LNCaP clone FGC (cell line): ENCODE measurements at regions not wholly inside any gene's neighbourhood (a gene's known extent, or its start where the extent isn't known, plus 50 kb on each side); places are given as distances from the start of the nearest gene placed in this dataset.

Experiments used
- DNase-seq: peaks from one replicate; pipeline ENCODE4 v3.0.0-alpha.2; 2011; ENCODE audit warnings: low read depth
- H3K4me3 ChIP-seq: 2 replicates; pipeline ENCODE4 v1.5.1; 2011; ENCODE audit warnings: mild to moderate bottlenecking, low read depth, low read length, control low read depth
- CTCF ChIP-seq: IDR thresholded peaks from 2 replicates; pipeline ENCODE4 v1.5.1; 2012; ENCODE audit warnings: mild to moderate bottlenecking; ENCODE audit not compliant: control insufficient read depth, insufficient read depth; ENCODE audit errors: extremely low read depth

- no peak overlapping the region for H3K4me3 ChIP-seq
- TF ChIP-seq CTCF, result no peak
- no peak for DNase-seq
Measured at GRCh38 chr10:128526791-128527375, 400.7 kb upstream of the MKI67 start.

GRCh38 chr10:128527711-128528110 is 401.5 kb upstream of the MKI67 start:
- no peak overlapping the region for H3K4me3 ChIP-seq
- TF ChIP-seq CTCF, result no peak
- DNase-seq, result no peak

GRCh38 chr10:128528167-128528566 is 401.9 kb upstream of the MKI67 start:
- DNase-seq, result no peak
- TF ChIP-seq CTCF, result no peak
- H3K4me3 ChIP-seq, result no peak overlapping the region

GRCh38 chr10:128528781-128529180 is 402.6 kb upstream of the MKI67 start:
- H3K4me3 ChIP-seq, result no peak overlapping the region
- no peak for TF ChIP-seq CTCF
- DNase-seq, result no peak

- TF ChIP-seq CTCF, result no peak
- H3K4me3 ChIP-seq, result no peak overlapping the region
- DNase-seq, result no peak
Measured at GRCh38 chr10:128529225-128529624, 403.0 kb upstream of the MKI67 start.

GRCh38 chr10:128530301-128530700 is 404.1 kb upstream of the MKI67 start:
- H3K4me3 ChIP-seq, result no peak overlapping the region
- no peak for DNase-seq
- TF ChIP-seq CTCF, result peak; percentile 56

GRCh38 chr10:128530946-128531345 is 404.7 kb upstream of the MKI67 start:
- DNase-seq, result no peak
- no peak overlapping the region for H3K4me3 ChIP-seq
- no peak for TF ChIP-seq CTCF
